Kidney (tissue), 13 donors: ENCODE measurements at regions not wholly inside any gene's neighbourhood (a gene's known extent, or its start where the extent isn't known, plus 50 kb on each side); places are given as distances from the start of the nearest gene placed in this dataset.

ENCODE experiments used
- DNase-seq, 5 donors: peaks; one replicate each; pipeline ENCODE4 v3.0.0-alpha.2; 2013 to 2020
- FAIRE-seq: peaks from 2 replicates; lab custom pipeline; 2012; peaks lifted over from hg19 to GRCh38; lab: Jason Lieb, UNC
- H3K27ac ChIP-seq, 2 donors: one replicate each; pipeline ENCODE4 v1.7.0; 2013; ENCODE audit warnings: low read depth in 2 of 2, low read length in 2 of 2, inconsistent platforms in 1 of 2
- H3K27me3 ChIP-seq: one replicate; pipeline ENCODE4 v1.7.1; 2013; ENCODE audit warnings: low read length, inconsistent platforms; ENCODE audit not compliant: control insufficient read depth, insufficient read depth
- H3K36me3 ChIP-seq, 3 donors: one replicate each; pipeline versions ENCODE4 v1.7.0 to v1.7.1; 2013; ENCODE audit warnings: low read length in 3 of 3, control low read depth in 1 of 3, inconsistent platforms in 1 of 3; ENCODE audit not compliant: insufficient read depth in 3 of 3, control insufficient read depth in 2 of 3
- H3K4me1 ChIP-seq, 3 donors: one replicate each; pipeline versions ENCODE4 v1.7.0 to v1.7.1; 2013; ENCODE audit warnings: low read length in 3 of 3, inconsistent platforms in 1 of 3, low read depth in 1 of 3; ENCODE audit not compliant: control insufficient read depth in 2 of 3, insufficient read depth in 2 of 3
- H3K4me3 ChIP-seq, 3 donors: one replicate each; pipeline versions ENCODE4 v1.7.0 to v1.8.1; 2013; ENCODE audit warnings: low read length in 3 of 3, control low read depth in 1 of 3, inconsistent platforms in 1 of 3
- H3K9ac ChIP-seq, 3 donors: one replicate each; pipeline versions ENCODE4 v1.7.0 to v1.7.1; 2013; ENCODE audit warnings: low read length in 3 of 3, control low read depth in 1 of 3, inconsistent platforms in 1 of 3
- H3K9me3 ChIP-seq, 3 donors: one replicate each; pipeline versions ENCODE4 v1.7.0 to v1.7.1; 2013; ENCODE audit warnings: low read length in 3 of 3, control low read depth in 1 of 3, inconsistent platforms in 1 of 3; ENCODE audit not compliant: control insufficient read depth in 2 of 3, insufficient read depth in 1 of 3
- intact Hi-C: fragments of 100-400 bp; cut with DNase I; formaldehyde crosslinking; loops from one replicate; pipeline ENCODE4 v1.11.1; 2022
- TF ChIP-seq, protein P1 (sequence below): IDR thresholded peaks from 3 replicates; pipeline ENCODE4 v1.5.1; 2012; ENCODE audit warnings: mild to moderate bottlenecking, moderate library complexity, borderline replicate concordance; ENCODE audit not compliant: insufficient read depth; ENCODE audit errors: extremely low read depth
- donor health status: control.
- donor health status: control.
- donor health status: control.
- donor health status: control.
- donor health status: control.
- donor health status: DM: yes; HTN: yes; CAD: no.
- donor health status: Normal renal cell carcinoma (clear cell type).

DNA sequence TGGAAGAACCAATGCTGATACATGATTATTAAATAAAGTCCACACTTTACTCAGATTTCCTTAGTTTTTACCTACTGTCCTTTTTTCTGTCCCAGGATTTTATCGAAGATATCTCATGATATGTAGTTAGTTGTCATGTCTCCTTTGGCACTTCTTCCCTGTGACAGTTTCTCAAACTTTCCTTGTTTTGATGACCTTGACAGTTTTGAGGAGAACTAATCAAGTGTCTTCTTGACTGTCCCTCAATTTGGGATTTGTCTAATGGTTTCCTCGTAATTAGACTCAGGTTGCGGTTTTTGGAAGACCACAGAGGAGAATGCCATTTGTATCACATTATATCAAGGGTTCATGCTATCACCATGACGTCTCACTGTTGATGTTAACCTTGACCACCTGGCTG is 483.1 kb upstream of the ZNF608 start:
- no peaks in the 10 kb centered on the region for H3K9me3 ChIP-seq
- H3K36me3 ChIP-seq: no peaks in the 10 kb centered on the region
- TF ChIP-seq, protein P1, sequence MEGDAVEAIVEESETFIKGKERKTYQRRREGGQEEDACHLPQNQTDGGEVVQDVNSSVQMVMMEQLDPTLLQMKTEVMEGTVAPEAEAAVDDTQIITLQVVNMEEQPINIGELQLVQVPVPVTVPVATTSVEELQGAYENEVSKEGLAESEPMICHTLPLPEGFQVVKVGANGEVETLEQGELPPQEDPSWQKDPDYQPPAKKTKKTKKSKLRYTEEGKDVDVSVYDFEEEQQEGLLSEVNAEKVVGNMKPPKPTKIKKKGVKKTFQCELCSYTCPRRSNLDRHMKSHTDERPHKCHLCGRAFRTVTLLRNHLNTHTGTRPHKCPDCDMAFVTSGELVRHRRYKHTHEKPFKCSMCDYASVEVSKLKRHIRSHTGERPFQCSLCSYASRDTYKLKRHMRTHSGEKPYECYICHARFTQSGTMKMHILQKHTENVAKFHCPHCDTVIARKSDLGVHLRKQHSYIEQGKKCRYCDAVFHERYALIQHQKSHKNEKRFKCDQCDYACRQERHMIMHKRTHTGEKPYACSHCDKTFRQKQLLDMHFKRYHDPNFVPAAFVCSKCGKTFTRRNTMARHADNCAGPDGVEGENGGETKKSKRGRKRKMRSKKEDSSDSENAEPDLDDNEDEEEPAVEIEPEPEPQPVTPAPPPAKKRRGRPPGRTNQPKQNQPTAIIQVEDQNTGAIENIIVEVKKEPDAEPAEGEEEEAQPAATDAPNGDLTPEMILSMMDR: no peak
- H3K9ac ChIP-seq: no peak overlapping the region
- no peak for FAIRE-seq
- no peaks in the 10 kb centered on the region for H3K4me1 ChIP-seq
- intact Hi-C loops: no loop called here
- no peak for DNase-seq
- H3K27me3 ChIP-seq: no peaks in the 10 kb centered on the region
- no peak overlapping the region for H3K27ac ChIP-seq
- H3K4me3 ChIP-seq: no peak overlapping the region

DNA sequence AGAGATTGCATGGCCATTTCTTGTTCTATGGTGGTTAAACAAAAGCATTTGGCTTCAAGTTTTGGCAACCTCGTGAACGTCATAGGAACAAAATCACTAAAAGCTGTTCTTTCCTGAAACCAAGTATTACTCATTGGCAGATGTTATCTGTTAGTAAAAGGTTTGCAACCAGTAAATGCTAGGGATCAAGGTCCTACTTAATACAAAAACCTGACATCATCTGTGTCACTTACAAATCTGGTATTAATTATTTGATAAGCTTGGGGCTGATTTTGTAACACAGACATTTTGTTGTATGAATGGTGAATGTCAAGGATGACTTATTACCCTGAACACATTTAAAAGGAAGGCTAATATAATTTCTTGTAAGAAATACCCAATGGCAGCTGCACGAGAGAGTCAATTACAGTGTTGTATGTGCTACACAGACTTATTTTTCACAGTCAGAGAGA is 486.4 kb upstream of the ZNF608 start:
- Histone ChIP-seq H3K4me3 (no peak overlapping the region), H3K27me3 (no peaks in the 10 kb centered on the region), H3K27ac (no peak overlapping the region), H3K36me3 (no peaks in the 10 kb centered on the region), H3K9me3 (no peaks in the 10 kb centered on the region), H3K4me1 (no peaks in the 10 kb centered on the region), H3K9ac (no peak overlapping the region)
- intact Hi-C loops: no loop called here
- TF ChIP-seq, protein P1: no peak
- DNase-seq (no peak), FAIRE-seq (no peak)

DNA sequence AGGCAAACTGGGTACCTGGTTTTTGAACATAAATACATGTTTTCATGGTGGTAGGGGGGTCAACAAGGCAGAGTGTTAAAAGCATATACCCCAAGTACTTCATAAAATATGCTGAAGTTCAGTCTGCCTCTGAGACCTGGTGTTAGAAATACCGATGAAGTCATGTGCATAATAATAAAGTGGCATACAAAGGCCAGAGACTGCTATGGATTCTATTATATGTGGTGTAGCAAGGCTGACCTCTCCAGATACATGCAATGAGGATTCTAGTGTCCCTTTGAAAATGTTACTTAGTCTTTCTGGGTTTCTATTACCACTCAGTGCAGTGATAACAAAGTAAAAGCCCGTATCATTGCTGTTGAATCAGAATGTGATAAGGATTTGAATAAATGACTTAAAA is 487.5 kb upstream of the ZNF608 start:
- Histone ChIP-seq H3K4me1 (no peaks in the 10 kb centered on the region), H3K36me3 (no peaks in the 10 kb centered on the region), H3K9me3 (no peaks in the 10 kb centered on the region), H3K9ac (no peak overlapping the region), H3K27me3 (no peaks in the 10 kb centered on the region), H3K4me3 (no peak overlapping the region), H3K27ac (no peak overlapping the region)
- FAIRE-seq (no peak), DNase-seq (no peak)
- TF ChIP-seq, protein P1: no peak
- intact Hi-C loops: no loop called here

DNA sequence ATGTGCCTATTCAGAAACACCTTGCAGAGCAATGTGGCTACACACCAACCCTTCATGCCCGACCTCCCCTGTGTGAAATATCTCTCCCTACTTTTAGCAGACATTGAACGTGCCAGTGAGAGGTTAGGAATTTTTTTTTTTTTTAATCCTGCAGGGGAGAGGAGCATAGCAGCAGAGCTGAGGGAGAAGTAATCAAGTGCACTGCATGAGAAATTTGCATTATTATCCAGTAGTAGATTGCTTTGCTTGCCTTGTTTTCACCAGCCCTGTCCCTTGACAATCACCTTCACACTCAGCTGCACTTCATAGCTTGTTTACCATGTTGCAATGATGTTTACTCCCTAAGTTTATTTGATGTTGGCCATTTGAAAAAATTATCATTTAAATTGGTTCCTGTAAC is 489.6 kb upstream of the ZNF608 start:
- TF ChIP-seq, protein P1: no peak
- FAIRE-seq: no peak

More for the DNA sequence above, 489.6 kb upstream of the ZNF608 start:
- H3K9me3 ChIP-seq: no peaks in the 10 kb centered on the region
- no peaks in the 10 kb centered on the region for H3K36me3 ChIP-seq
- no peak overlapping the region for H3K9ac ChIP-seq
- DNase-seq: peak in 2 of 5 donors; percentile 21 to 23
- intact Hi-C loops: no loop called here
- H3K4me3 ChIP-seq: no peak overlapping the region
- no peak overlapping the region for H3K27ac ChIP-seq
- no peaks in the 10 kb centered on the region for H3K4me1 ChIP-seq
- H3K27me3 ChIP-seq: no peaks in the 10 kb centered on the region
